ENCODE measurements at regions not wholly inside any gene's neighbourhood (a gene's known extent, or its start where the extent isn't known, plus 50 kb on each side); places are given as distances from the start of the nearest gene placed in this dataset.
A peak's percentile ranks its signal among the peaks of the same experiment; 100 is the strongest.

DNA sequence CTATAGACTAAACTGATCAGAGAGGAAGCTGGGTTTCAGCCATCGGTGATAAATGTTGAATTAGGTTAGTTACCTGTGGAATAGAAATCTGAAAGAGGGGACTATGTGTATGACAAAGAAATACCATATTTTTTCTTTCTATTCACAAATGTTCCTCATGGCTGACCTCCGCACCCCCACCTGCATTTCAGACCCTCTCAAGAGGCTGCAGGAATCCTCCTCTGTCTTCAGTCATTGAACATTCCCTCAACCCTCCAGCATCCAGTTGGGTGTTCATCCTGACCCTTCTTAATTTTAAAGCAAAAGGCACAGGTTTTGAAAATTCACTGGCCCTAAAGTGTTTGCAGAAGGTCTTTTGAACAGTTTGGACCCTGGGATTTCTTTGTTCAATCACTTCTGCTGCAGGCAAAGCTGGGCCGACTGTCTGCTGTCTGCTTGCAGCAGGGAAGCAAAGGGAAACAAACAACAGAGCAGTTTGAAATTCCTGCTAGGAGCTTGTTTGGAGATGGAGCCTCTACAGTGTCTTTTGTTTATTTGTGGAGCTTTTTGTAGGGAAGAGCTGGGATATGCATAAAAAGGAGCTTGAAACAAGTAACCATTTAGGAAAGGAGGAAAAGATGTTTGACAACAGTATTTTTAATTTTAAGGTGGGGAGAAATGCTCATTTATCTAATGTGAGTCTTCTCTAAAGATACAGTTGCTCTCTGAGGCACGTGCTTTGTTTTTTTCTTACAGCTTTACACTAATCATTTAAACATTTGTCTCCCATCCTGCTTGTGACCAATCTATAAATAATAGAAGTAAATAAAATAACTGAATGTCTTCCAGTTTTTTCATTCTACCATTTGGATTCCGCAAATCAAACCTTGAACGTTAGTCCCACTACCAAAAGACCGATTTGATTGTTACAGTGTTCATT is 213.3 kb upstream of the MMADHC start:
- no peaks in the 10 kb centered on the region for H3K36me3 ChIP-seq (ENCODE audit: control insufficient read depth, insufficient read depth, low read length)
- FAIRE-seq (no peak), DNase-seq (ENCODE audit: low read depth) (no peak)
- no peak overlapping the region for H3K4me3 ChIP-seq (ENCODE audit: low read depth, low read length)
- no peak for TF ChIP-seq CTCF (IDR thresholded peaks at IDR 0.05; ENCODE audit: insufficient read depth, low read length, severe bottlenecking)
- H3K27me3 ChIP-seq (ENCODE audit: control insufficient read depth, insufficient read depth, low read length): no peaks in the 10 kb centered on the region

- TF ChIP-seq CTCF (IDR thresholded peaks at IDR 0.05; ENCODE audit: insufficient read depth, low read length, severe bottlenecking): peak; percentile 46
- peak; percentile 55 for DNase-seq (ENCODE audit: low read depth)
- no peaks in the 10 kb centered on the region for H3K27me3 ChIP-seq (ENCODE audit: control insufficient read depth, insufficient read depth, low read length)
- H3K4me3 ChIP-seq (ENCODE audit: low read depth, low read length): no peak overlapping the region
- no peaks in the 10 kb centered on the region for H3K36me3 ChIP-seq (ENCODE audit: control insufficient read depth, insufficient read depth, low read length)
- FAIRE-seq: no peak
Measured at GRCh38 chr2:149799013-149799705, 211.6 kb upstream of the MMADHC start.

GRCh38 chr2:149797030-149797429 is 209.5 kb upstream of the MMADHC start:
- Histone ChIP-seq H3K4me3 (ENCODE audit: low read depth, low read length) (no peak overlapping the region), H3K36me3 (ENCODE audit: control insufficient read depth, insufficient read depth, low read length) (no peaks in the 10 kb centered on the region), H3K27me3 (ENCODE audit: control insufficient read depth, insufficient read depth, low read length) (no peaks in the 10 kb centered on the region)
- no peak for TF ChIP-seq CTCF (IDR thresholded peaks at IDR 0.05; ENCODE audit: insufficient read depth, low read length, severe bottlenecking)
- no peak for DNase-seq (ENCODE audit: low read depth)
- no peak for FAIRE-seq

- TF ChIP-seq CTCF (IDR thresholded peaks at IDR 0.05; ENCODE audit: insufficient read depth, low read length, severe bottlenecking): no peak
- Histone ChIP-seq H3K27me3 (ENCODE audit: control insufficient read depth, insufficient read depth, low read length) (no peaks in the 10 kb centered on the region), H3K4me3 (ENCODE audit: low read depth, low read length) (no peak overlapping the region), H3K36me3 (ENCODE audit: control insufficient read depth, insufficient read depth, low read length) (no peaks in the 10 kb centered on the region)
- DNase-seq (ENCODE audit: low read depth) (no peak), FAIRE-seq (no peak)
Measured at GRCh38 chr2:149789549-149789948, 202.0 kb upstream of the MMADHC start.

- Histone ChIP-seq H3K36me3 (ENCODE audit: control insufficient read depth, insufficient read depth, low read length) (no peaks in the 10 kb centered on the region), H3K4me3 (ENCODE audit: low read depth, low read length) (no peak overlapping the region), H3K27me3 (ENCODE audit: control insufficient read depth, insufficient read depth, low read length) (no peaks in the 10 kb centered on the region)
- no peak for TF ChIP-seq CTCF (IDR thresholded peaks at IDR 0.05; ENCODE audit: insufficient read depth, low read length, severe bottlenecking)
- FAIRE-seq: no peak
- no peak for DNase-seq (ENCODE audit: low read depth)
Measured at GRCh38 chr2:149787206-149787605, 199.6 kb upstream of the MMADHC start.

Data from bronchial epithelial cell (primary cell).